Activated CD4-positive, alpha-beta T cell treated with anti-CD3 and anti-CD28 coated beads, Interleukin-2, amount 50 U/mL, for 1 hour (primary cell): ENCODE measurements at regions not wholly inside any gene's neighbourhood (a gene's known extent, or its start where the extent isn't known, plus 50 kb on each side); places are given as distances from the start of the nearest gene placed in this dataset.
"Not testable (repeated sequence)": the region's sequence is repeated elsewhere in the genome, so short reads cannot be mapped to it uniquely, and the experiment has no call there.

ENCODE experiments used
- DNase-seq: peaks from one replicate; pipeline ENCODE4 v3.0.0-alpha.2; 2020

GRCh38 chr19:31083105-31083504 lies 266.1 kb downstream of the TSHZ3 start:
- DNase-seq = no peak

- no peak for DNase-seq
Observed at GRCh38 chr19:31075146-31075655, 274.0 kb downstream of the TSHZ3 start.

GRCh38 chr19:31074199-31075125 lies 274.8 kb downstream of the TSHZ3 start:
- DNase-seq = no peak

GRCh38 chr19:31073485-31074198 lies 275.6 kb downstream of the TSHZ3 start:
- DNase-seq = no peak

GRCh38 chr19:31072451-31072850 lies 276.8 kb downstream of the TSHZ3 start:
- DNase-seq = no peak

- no peak for DNase-seq
Observed at GRCh38 chr19:31071136-31071855, 277.9 kb downstream of the TSHZ3 start.

- no peak for DNase-seq
Observed at GRCh38 chr19:31070146-31071065, 278.8 kb downstream of the TSHZ3 start.

- no peak for DNase-seq
Observed at GRCh38 chr19:31068268-31068667, 281.0 kb downstream of the TSHZ3 start.

- DNase-seq = no peak
Observed at GRCh38 chr19:31066385-31066784, 282.9 kb downstream of the TSHZ3 start.

GRCh38 chr19:31064491-31064890 lies 284.7 kb downstream of the TSHZ3 start:
- no peak for DNase-seq

- DNase-seq = no peak
Observed at GRCh38 chr19:31058676-31059340, 290.4 kb downstream of the TSHZ3 start.

- DNase-seq = no peak
Observed at GRCh38 chr19:31057476-31057875, 291.8 kb downstream of the TSHZ3 start.

GRCh38 chr19:31055454-31055853 lies 293.8 kb downstream of the TSHZ3 start:
- no peak for DNase-seq

- DNase-seq = peak; percentile 27
Observed at GRCh38 chr19:31054430-31054829, 294.8 kb downstream of the TSHZ3 start.

GRCh38 chr19:31049431-31049830 lies 299.8 kb downstream of the TSHZ3 start:
- no peak for DNase-seq

- DNase-seq = no peak
Observed at GRCh38 chr19:31046024-31046423, 303.2 kb downstream of the TSHZ3 start.

GRCh38 chr19:31041461-31041860 lies 307.8 kb downstream of the TSHZ3 start:
- DNase-seq = no peak

- no peak for DNase-seq
Observed at GRCh38 chr19:31039151-31039550, 310.1 kb downstream of the TSHZ3 start.

GRCh38 chr19:31037286-31037980 lies 311.8 kb downstream of the TSHZ3 start:
- DNase-seq = no peak

GRCh38 chr19:31031455-31031854 lies 317.8 kb downstream of the TSHZ3 start:
- not testable (repeated sequence) for DNase-seq

GRCh38 chr19:31023038-31023437 lies 326.2 kb downstream of the TSHZ3 start:
- DNase-seq = no peak
